IPS DF 4.7 (cell line): ENCODE measurements at regions not wholly inside any gene's neighbourhood (a gene's known extent, or its start where the extent isn't known, plus 50 kb on each side); places are given as distances from the start of the nearest gene placed in this dataset.
"Not testable (repeated sequence)": the region's sequence is repeated elsewhere in the genome, so short reads cannot be mapped to it uniquely, and the experiment has no call there.

Experiments used
- DNase-seq: peaks from one replicate; pipeline ENCODE4 v3.0.0-alpha.2; 2013; ENCODE audit warnings: low spot score; ENCODE audit errors: extremely low read depth

- DNase-seq, result no peak
These were observed 188.4 kb downstream of the PAH start for GRCh38 chr12:102728506-102729242.

GRCh38 chr12:102726686-102727085 is 190.4 kb downstream of the PAH start:
- no peak for DNase-seq

GRCh38 chr12:102722147-102722546 is 194.9 kb downstream of the PAH start:
- no peak for DNase-seq

- no peak for DNase-seq
These were observed 208.9 kb downstream of the PAH start for GRCh38 chr12:102708108-102708507.

- DNase-seq, result no peak
These were observed 214.5 kb downstream of the PAH start for GRCh38 chr12:102702447-102703114.

GRCh38 chr12:102696045-102696444 is 215.7 kb upstream of the IGF1 start:
- no peak for DNase-seq

GRCh38 chr12:102694903-102695302 is 214.5 kb upstream of the IGF1 start:
- no peak for DNase-seq

- no peak for DNase-seq
These were observed 211.6 kb upstream of the IGF1 start for GRCh38 chr12:102691773-102692555.

GRCh38 chr12:102690253-102690652 is 209.9 kb upstream of the IGF1 start:
- no peak for DNase-seq

GRCh38 chr12:102689701-102690100 is 209.3 kb upstream of the IGF1 start:
- no peak for DNase-seq

GRCh38 chr12:102687523-102687922 is 207.2 kb upstream of the IGF1 start:
- no peak for DNase-seq

GRCh38 chr12:102685841-102686240 is 205.5 kb upstream of the IGF1 start:
- no peak for DNase-seq

GRCh38 chr12:102685172-102685571 is 204.8 kb upstream of the IGF1 start:
- DNase-seq, result no peak

GRCh38 chr12:102682366-102683289 is 202.3 kb upstream of the IGF1 start:
- no peak for DNase-seq

- DNase-seq, result no peak
These were observed 201.4 kb upstream of the IGF1 start for GRCh38 chr12:102681747-102682146.

GRCh38 chr12:102681309-102681708 is 200.9 kb upstream of the IGF1 start:
- DNase-seq, result no peak

- no peak for DNase-seq
These were observed 199.9 kb upstream of the IGF1 start for GRCh38 chr12:102680304-102680703.

GRCh38 chr12:102676812-102677211 is 196.4 kb upstream of the IGF1 start:
- DNase-seq, result no peak

- no peak for DNase-seq
These were observed 195.3 kb upstream of the IGF1 start for GRCh38 chr12:102675672-102676071.

- no peak for DNase-seq
These were observed 193.2 kb upstream of the IGF1 start for GRCh38 chr12:102673606-102674005.

GRCh38 chr12:102672212-102672611 is 191.8 kb upstream of the IGF1 start:
- DNase-seq, result not testable (repeated sequence)
